HG02623 (cell line): ENCODE measurements at regions not wholly inside any gene's neighbourhood (a gene's known extent, or its start where the extent isn't known, plus 50 kb on each side); places are given as distances from the start of the nearest gene placed in this dataset.

Experiments used
- ATAC-seq: cut with Tn5 transposase; IDR thresholded peaks from one replicate; pipeline ENCODE4 v1.9.1; 2021; ENCODE audit warnings: moderate library complexity; ENCODE audit not compliant: unreplicated experiment

DNA sequence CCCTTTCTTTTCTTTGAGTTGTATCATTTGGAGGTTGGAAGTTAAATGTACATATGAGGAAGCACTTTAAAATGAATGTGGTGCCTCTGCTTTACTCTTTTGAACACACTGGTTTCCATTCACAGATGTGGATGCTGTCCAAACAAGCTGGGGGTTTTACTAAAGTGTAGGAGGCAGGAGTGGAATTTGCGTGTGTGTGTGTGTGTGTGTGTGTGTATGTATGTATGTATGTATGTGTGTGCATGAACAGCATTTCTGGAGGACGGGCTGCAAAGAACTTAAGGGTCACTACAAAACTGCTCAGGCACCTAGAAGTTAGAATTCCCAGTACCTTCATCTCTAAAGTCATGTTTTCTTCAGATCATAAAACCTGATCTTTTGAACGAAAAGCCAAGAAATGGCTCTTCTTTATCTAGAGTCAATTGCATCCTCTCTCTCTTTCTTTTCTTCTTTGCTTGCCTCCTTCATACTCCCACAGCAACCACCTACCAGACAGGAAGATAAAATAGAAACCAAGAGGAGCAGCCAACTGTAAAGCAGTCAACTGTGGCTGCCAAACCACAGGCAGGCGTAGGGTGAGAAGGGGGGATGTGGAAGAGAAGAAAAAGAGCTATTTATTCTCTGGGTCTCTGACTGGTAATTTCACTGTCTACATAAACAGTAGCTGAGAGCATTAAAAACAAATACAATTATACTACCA, 177.0 kb upstream of the RASGEF1B start:
- peak; percentile 98 for ATAC-seq

DNA sequence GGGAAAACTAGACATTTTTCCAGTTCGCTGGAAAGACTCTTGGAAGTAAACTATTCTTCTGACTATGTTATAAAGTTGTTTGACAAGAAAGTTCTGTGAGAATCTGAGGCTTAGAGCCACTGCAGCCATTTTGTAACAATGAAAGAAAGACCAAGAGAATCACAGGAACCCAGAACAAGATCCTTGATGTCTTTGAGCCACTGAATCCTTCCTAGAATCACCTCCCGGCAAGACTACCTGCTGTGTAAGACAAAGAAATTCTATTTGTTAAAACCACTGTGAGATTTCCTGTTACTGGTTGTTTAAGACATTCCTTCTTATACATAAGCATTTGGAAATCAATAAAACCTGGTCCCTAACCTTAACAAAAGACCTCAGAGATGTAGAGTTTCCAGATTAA, 175.7 kb upstream of the RASGEF1B start:
- ATAC-seq: no peak

GRCh38 chr4:81642543-81642942, 170.8 kb upstream of the RASGEF1B start:
- ATAC-seq: no peak

DNA sequence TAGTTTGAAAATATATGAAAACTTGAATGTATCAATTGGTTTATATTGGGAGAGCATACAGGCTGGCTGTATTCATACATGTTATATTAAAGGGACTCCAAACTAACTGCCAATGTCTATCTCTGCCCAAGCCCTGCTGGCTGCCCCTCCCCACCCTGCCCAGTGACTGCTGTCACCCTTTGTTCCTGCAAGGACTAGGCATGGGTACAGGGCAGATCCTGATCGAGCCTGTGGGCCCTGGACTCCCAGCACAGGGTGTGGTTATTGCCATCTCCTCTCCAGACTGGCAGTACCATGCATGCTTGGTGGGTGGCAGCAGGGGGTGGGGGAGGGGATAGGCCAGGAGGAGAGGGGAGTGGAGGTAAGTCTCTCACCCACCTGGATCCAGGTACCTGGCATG, 167.5 kb upstream of the RASGEF1B start:
- ATAC-seq: no peak

- ATAC-seq: no peak
Measured at GRCh38 chr4:81638698-81639097, 167.0 kb upstream of the RASGEF1B start.

- peak; percentile 82 for ATAC-seq
Measured at GRCh38 chr4:81635739-81636138, 164.0 kb upstream of the RASGEF1B start.

DNA sequence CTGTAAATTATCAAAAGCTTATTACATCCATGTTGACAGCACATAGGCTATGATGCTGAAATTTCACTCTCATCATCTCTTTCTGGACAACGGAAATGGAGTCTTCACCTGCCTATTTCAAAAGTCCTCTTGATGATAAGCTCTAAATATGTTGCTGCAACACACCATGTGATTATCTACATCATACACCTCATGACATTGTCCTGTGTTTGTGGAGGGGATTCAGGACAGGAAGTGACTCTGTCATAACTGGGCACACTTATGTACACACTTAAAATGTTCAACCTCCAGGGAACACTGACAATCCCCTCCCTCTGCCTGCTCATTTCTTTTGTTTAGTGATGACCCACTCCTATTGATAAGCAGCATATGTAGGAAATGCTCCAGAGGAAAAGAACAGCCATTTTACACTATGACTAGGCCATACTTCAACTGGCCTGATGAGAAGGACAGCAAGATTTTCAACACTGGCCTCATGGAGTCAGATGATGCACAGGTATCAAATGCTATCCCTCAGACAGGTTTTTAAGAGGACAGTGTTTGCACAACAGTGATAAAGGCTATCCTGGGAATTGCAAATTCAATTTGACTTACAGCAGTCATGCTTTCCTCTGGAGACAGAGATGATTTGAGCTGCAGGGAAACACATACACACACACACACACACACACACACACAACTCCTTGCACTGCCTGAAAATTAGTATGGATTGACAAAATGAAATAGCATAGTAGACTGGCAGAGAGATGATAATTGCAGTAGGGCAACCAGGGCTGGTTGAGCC, 163.3 kb upstream of the RASGEF1B start:
- no peak for ATAC-seq

GRCh38 chr4:81634165-81634564, 162.5 kb upstream of the RASGEF1B start:
- ATAC-seq: no peak

- no peak for ATAC-seq
Measured at GRCh38 chr4:81632581-81633299, 161.0 kb upstream of the RASGEF1B start.

DNA sequence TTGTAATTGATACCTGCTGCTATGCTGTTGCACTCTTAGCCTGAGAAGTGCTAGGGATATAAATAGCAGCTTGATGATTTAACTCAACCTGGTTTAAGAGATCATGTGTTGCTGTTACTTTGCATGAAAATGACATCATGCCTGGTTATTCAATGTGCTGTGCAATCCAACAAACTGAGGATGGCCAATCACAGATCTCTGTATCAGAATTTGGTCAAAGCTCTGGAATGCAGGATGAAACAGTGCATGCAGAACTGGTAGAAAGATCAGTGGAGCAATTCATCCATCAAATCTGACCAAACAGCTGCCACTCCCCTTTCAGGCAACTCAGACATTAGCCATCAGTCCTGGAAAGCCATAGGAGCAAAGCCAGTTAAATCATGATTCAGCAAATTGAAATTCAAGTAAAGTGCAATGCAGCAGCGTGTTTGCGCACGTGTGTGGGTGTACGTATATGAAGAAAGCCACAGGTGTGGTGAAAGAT, 160.3 kb upstream of the RASGEF1B start:
- ATAC-seq: peak; percentile 53

- no peak for ATAC-seq
Measured at GRCh38 chr4:81629366-81629765, 157.7 kb upstream of the RASGEF1B start.

DNA sequence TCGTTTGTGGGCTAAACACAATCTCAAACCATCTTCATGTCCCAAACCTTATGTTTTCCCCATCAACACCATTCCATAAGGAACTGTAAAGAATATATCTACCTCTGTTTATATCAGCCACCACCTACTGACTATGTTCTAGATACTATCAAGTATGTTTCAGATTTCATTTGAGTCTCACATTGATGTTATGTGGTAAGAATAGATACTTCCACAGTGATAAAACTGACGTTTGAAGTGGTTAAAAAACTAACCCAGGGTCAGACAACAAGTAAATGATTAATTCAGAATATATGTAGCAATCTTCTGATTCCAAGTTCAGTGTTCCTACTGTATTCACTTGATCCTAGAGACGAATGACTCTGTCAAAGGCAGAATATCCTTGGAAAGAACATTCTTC, 156.8 kb upstream of the RASGEF1B start:
- ATAC-seq: no peak

DNA sequence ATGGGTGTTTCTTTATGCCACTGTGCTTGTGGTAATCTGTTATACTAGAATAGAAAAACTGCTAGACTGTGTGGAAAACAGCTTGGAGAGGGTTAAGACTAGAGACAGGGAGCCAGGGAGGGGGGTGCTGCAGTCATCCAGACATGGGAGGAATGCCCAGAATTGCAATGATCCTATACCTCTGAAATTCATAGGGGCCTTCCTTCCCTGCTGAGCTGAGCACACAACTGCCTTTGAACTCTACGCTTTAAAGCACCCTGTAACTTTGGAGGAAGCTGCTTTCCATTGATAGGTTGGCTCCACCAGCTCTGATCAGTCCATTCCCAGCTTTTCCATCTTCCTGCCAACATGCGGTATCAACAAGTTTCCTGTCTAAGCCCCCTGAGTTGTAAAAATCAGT, 155.9 kb upstream of the RASGEF1B start:
- no peak for ATAC-seq

DNA sequence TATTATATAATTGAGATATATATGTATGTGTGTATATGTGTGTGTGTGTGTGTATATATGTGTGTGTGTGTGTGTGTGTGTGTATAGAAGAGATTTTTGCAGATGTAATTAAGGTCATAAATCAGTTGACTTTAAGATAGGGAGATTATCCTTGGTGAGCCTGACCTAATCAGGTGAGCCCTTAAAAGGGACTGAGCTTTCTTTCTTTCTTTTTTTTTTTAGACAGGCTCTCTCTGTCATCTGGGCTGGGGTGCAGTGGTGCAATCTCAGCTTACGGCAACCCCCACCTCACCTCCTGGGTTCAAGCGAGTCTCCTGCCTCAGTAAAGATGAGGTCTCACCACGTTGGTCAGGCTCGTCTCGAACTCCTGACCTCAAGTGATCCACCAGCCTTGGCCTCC, 155.1 kb upstream of the RASGEF1B start:
- no peak for ATAC-seq

DNA sequence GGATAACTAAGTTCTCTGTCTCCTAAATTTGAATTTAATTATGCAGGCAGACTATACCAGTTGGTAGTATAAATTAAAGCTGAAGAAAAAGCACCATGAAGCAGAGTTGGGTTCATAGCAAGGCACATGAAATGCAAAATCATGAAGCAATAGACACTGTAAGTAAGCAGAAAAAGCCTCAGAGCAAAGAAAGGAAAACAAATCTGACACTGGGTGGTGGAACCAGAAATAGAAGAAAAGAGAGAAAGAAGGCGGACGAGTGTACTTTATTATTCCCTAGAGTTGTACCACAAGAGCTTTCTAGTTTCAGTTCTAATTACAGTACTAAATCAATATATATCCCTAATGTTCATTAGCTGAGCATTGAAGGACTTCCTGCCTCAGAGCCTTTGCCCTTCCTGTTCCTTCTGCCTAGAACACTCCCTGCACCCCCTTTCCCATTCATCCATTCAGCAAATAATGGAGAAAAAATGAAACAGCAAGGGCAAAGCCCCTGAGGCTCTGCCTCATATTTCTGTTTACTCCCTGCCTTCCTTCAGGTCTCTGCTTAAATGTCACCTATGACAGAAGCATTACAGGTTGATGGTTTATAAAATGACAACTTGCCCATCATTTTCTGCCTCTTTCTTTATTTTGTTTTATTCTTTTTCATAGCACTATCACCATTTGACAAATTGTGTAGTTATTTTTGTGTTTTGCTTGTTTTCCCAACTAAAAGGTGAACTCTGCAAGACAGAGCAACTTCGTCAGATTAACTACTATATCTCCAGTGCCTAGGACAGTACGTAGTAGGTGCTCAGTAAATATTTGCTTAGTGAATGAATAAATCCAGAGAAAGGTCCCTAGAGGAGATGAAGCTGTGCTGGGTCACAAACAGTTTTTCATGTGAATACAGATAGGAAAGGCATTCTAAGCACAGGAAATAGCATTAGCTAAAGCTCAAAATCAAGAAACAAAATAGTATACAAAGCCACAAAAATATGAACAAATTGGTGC, 154.0 kb upstream of the RASGEF1B start:
- ATAC-seq: no peak

DNA sequence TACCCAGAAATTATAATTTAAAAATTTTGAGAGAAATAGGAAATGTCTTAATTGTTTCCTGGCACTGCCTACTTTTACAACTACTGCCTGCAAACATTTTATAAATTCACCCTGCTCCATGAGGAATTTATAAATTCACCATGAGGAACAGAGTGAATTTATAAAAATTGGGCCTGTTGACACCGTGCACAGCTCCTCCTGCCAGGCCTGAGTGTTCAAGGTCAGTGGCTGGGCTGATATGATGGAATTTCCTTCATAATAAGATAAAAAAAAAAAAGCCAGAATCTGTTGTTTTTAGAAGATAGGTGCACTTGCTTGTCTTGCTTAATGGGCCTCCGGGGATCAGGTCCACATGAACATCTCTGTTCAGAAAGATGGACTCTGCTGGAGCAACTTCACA, 151.7 kb upstream of the RASGEF1B start:
- no peak for ATAC-seq

- ATAC-seq: no peak
Measured at GRCh38 chr4:81622474-81623184, 150.9 kb upstream of the RASGEF1B start.

DNA sequence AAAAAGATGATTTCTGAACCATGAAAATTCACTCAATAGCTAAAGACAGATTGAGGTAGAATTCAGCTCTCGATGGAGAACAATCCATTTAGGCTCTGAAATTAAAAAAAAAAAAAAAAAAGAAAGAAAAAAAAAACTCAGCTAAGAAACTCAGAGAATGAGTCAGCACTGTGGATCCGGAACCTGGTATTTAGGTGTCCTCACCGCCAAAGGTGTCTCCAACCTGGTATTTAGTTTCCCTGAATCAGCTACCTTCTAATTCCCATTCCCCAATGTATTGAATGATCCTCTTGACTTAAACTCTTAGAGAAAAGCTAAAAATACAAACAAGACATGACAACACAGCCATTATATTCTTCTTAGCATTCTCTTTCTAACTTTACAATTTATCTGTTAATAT, 150.3 kb upstream of the RASGEF1B start:
- ATAC-seq: no peak

DNA sequence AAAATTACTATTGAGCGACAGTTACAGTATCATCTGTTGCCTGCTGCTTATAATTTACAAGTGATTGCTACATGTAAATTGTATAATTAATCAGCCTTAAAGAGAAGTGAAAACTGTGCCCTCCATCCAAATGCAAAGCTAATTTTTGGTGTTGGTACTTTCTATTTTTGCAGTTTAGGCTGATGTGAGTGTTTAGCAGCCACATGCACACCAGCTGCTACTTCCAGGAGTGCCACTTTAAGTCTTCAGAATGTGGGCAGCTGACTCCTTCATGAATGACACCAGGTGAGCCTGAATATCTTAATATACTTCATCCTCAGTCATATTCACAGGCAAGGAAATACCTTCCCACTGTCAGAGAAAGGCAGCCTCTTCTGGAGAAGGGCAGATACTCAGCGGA, 149.8 kb upstream of the RASGEF1B start:
- no peak for ATAC-seq

DNA sequence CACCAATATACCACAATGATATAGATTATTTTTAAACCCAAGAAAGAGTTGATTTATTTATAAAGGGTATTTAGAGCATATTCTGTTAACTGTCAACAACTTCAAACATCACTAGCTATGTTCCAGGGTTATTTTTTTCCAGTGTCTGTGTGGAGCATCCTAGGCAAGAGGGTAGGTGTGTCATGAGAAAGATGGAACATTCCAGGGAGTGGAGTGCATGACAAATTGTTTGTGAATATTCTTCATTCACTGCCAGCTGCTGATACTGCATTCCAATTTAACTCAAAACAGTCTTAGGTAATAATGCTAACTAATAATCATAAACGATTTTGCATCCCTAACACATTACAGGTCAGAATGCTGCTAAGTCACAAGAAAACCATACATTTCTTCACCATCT, 148.7 kb upstream of the RASGEF1B start:
- ATAC-seq: no peak
